ENCODE measurements at regions not wholly inside any gene's neighbourhood (a gene's known extent, or its start where the extent isn't known, plus 50 kb on each side); places are given as distances from the start of the nearest gene placed in this dataset.

- no peak for DNase-seq (ENCODE audit: low spot score)
These were observed 111.1 kb downstream of the SPTSSA start for GRCh38 chr14:34350903-34351302.

- no peak for DNase-seq (ENCODE audit: low spot score)
These were observed 113.4 kb downstream of the SPTSSA start for GRCh38 chr14:34348592-34348991.

GRCh38 chr14:34347683-34348082 lies 114.4 kb downstream of the SPTSSA start:
- DNase-seq (ENCODE audit: low spot score), result no peak

GRCh38 chr14:34345718-34346465 lies 116.1 kb downstream of the SPTSSA start:
- no peak for DNase-seq (ENCODE audit: low spot score)

GRCh38 chr14:34344318-34344717 lies 117.7 kb downstream of the SPTSSA start:
- no peak for DNase-seq (ENCODE audit: low spot score)

- DNase-seq (ENCODE audit: low spot score), result no peak
These were observed 121.9 kb downstream of the SPTSSA start for GRCh38 chr14:34340025-34340625.

GRCh38 chr14:34338056-34338455 lies 124.0 kb downstream of the SPTSSA start:
- no peak for DNase-seq (ENCODE audit: low spot score)

- DNase-seq (ENCODE audit: low spot score), result no peak
These were observed 125.5 kb downstream of the SPTSSA start for GRCh38 chr14:34336501-34336900.

- DNase-seq (ENCODE audit: low spot score), result no peak
These were observed 126.1 kb downstream of the SPTSSA start for GRCh38 chr14:34335968-34336367.

GRCh38 chr14:34334329-34334728 lies 127.7 kb downstream of the SPTSSA start:
- DNase-seq (ENCODE audit: low spot score), result no peak

- DNase-seq (ENCODE audit: low spot score), result peak; percentile 67
These were observed 130.1 kb downstream of the SPTSSA start for GRCh38 chr14:34331728-34332623.

- no peak for DNase-seq (ENCODE audit: low spot score)
These were observed 131.2 kb downstream of the SPTSSA start for GRCh38 chr14:34330846-34331245.

GRCh38 chr14:34329301-34329700 lies 132.7 kb downstream of the SPTSSA start:
- no peak for DNase-seq (ENCODE audit: low spot score)

- DNase-seq (ENCODE audit: low spot score), result no peak
These were observed 133.9 kb downstream of the SPTSSA start for GRCh38 chr14:34328178-34328577.

- no peak for DNase-seq (ENCODE audit: low spot score)
These were observed 136.5 kb downstream of the SPTSSA start for GRCh38 chr14:34325493-34325892.

GRCh38 chr14:34324363-34324795 lies 137.7 kb downstream of the SPTSSA start:
- DNase-seq (ENCODE audit: low spot score), result peak; percentile 22

- peak; percentile 35 for DNase-seq (ENCODE audit: low spot score)
These were observed 139.1 kb downstream of the SPTSSA start for GRCh38 chr14:34322940-34323418.

- DNase-seq (ENCODE audit: low spot score), result no peak
These were observed 142.9 kb downstream of the SPTSSA start for GRCh38 chr14:34319140-34319539.

- DNase-seq (ENCODE audit: low spot score), result no peak
These were observed 144.0 kb downstream of the SPTSSA start for GRCh38 chr14:34318014-34318413.

- DNase-seq (ENCODE audit: low spot score), result no peak
These were observed 151.3 kb downstream of the SPTSSA start for GRCh38 chr14:34310724-34311123.

- DNase-seq (ENCODE audit: low spot score), result no peak
These were observed 158.2 kb downstream of the SPTSSA start for GRCh38 chr14:34303811-34304210.

- DNase-seq (ENCODE audit: low spot score), result no peak
These were observed 159.4 kb downstream of the SPTSSA start for GRCh38 chr14:34302654-34303053.

Measured in mucosa of gallbladder (tissue), 1 donor.